Right lobe of liver (tissue), 6 donors: ENCODE measurements at regions not wholly inside any gene's neighbourhood (a gene's known extent, or its start where the extent isn't known, plus 50 kb on each side); places are given as distances from the start of the nearest gene placed in this dataset.

Source experiments
- ATAC-seq, 4 donors: fragments of 200-7000 bp; cut with Tn5 transposase; one replicate each; pipeline ENCODE4 v1.9.1; 2020; ENCODE audit warnings: mild to moderate bottlenecking in 4 of 4, moderate library complexity in 4 of 4
- DNase-seq, 3 donors: peaks; one replicate each; pipeline ENCODE4 v3.0.0-alpha.2; 2020
- H3K27ac ChIP-seq, 3 donors: fragments of 200-600 bp; one replicate each; pipeline ENCODE4 v1.8.0; 2022
- H3K27me3 ChIP-seq, 2 donors: fragments of 200-600 bp; one replicate each; pipeline ENCODE4 v1.8.0; 2022
- H3K36me3 ChIP-seq, 4 donors: fragments of 200-600 bp; sonication (generic) in 1 of 4; one replicate each; pipeline versions ENCODE4 v1.5.1 to v1.8.0; 2017 to 2022; ENCODE audit warnings: control low read depth in 1 of 4
- H3K4me1 ChIP-seq, 4 donors: fragments of 200-600 bp; sonication (generic) in 1 of 4; one replicate each; pipeline versions ENCODE4 v1.5.1 to v1.8.0; 2017 to 2022; ENCODE audit warnings: control low read depth in 1 of 4
- H3K4me3 ChIP-seq, 3 donors: fragments of 200-600 bp; one replicate each; pipeline ENCODE4 v1.8.0; 2022
- H3K9me3 ChIP-seq, 4 donors: fragments of 200-600 bp; sonication (generic) in 1 of 4; one replicate each; pipeline versions ENCODE4 v1.5.1 to v1.8.0; 2017 to 2022; ENCODE audit warnings: control low read depth in 1 of 4
- POLR2A ChIP-seq: fragments of 450-650 bp; IDR thresholded peaks from one replicate; pipeline ENCODE4 v1.6.1; 2017; ENCODE audit warnings: antibody characterized with exemption, mild to moderate bottlenecking
- WGBS: methylation state at CpG from one replicate; pipeline ENCODE4 v1.1.6; 2018; ENCODE audit warnings: low coverage, low lambda C conversion rate; ENCODE audit not compliant: insufficient coverage; ENCODE audit errors: missing lambda C conversion rate; 5-methylcytosine and 5-hydroxymethylcytosine counted together
- intact Hi-C, 2 donors: fragments of 100-400 bp; cut with DNase I; formaldehyde crosslinking; loops; one replicate each; pipeline versions ENCODE4 v1.11.2 to v1.14.1; 2022
- TF ChIP-seq, protein P1 (sequence below), 4 donors: fragments of 200-600 bp in 3 of 4; fragments of 450-650 bp in 1 of 4; IDR thresholded peaks; one replicate each; pipeline versions ENCODE4 v1.5.1 to v1.8.0; 2016 to 2022; ENCODE audit warnings: antibody characterized with exemption in 4 of 4, mild to moderate bottlenecking in 2 of 4
- donor health status: DM: no; HTN: yes; CAD: no.
- donor health status: DM: no; HTN: no; CAD: no.
- donor health status: DM: no; HTN: no; CAD: no.
- donor health status: DM: no; HTN: yes; CAD: no.
- donor health status: DM: no; HTN: yes; CAD: no.

DNA sequence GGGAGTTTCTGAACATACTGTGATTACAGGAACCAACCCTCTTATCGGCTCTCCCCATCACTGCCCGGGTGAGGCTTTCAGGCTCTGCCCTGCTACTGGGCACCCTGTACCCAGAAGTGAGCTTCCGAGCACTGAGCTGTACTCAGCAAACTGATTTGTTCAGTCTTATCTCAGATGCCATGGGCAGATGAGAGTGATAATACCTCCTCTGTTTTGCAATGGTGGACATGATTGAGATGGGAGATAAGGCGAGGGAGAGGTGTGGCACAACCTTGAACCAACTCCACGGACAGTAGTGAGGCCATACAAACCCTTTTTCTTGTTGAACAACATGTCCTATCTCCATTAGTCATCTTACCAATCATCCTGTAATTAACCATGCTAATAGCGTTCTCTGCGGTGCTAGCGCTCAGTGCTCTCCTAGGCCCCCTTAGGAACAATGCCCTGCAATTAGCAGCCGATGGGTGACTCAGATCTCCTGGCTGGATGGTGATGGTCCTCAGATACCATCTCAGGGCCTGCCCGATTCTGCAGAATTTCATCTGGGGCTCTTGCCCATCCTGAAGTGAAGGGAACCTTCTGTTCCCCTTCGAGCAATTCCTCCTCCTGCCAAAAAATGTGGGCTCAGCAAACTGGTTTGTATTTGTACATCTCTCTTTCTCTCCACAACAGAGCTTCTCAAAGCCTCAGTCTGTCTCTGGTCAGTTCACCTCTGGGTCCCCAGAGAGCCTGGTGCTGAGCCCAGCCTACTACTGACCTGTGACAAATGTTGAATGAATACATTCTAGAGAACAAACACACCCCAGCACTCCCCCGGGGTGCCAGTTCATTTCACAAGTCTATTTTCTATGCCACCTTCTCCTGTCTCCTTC lies 139.3 kb upstream of the IRX3 start:
- Histone ChIP-seq H3K27me3 (no peaks in the 10 kb centered on the region), H3K27ac (no peak overlapping the region), H3K4me1 (peaks cover 0 to 63% (median 29%) of the 10 kb centered on the region in 4 donors), H3K4me3 (no peak overlapping the region), H3K36me3 (no peaks in the 10 kb centered on the region), H3K9me3 (no peaks in the 10 kb centered on the region)
- DNase-seq (no peak), ATAC-seq (no peak)
- intact Hi-C loops = no loop called here
- TF ChIP-seq, protein P1, sequence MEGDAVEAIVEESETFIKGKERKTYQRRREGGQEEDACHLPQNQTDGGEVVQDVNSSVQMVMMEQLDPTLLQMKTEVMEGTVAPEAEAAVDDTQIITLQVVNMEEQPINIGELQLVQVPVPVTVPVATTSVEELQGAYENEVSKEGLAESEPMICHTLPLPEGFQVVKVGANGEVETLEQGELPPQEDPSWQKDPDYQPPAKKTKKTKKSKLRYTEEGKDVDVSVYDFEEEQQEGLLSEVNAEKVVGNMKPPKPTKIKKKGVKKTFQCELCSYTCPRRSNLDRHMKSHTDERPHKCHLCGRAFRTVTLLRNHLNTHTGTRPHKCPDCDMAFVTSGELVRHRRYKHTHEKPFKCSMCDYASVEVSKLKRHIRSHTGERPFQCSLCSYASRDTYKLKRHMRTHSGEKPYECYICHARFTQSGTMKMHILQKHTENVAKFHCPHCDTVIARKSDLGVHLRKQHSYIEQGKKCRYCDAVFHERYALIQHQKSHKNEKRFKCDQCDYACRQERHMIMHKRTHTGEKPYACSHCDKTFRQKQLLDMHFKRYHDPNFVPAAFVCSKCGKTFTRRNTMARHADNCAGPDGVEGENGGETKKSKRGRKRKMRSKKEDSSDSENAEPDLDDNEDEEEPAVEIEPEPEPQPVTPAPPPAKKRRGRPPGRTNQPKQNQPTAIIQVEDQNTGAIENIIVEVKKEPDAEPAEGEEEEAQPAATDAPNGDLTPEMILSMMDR (IDR thresholded peaks at IDR 0.05) = no peak
- TF ChIP-seq POLR2A = no peak
- WGBS = 84% methylated on average over 5 of the region's 12 CpGs

DNA sequence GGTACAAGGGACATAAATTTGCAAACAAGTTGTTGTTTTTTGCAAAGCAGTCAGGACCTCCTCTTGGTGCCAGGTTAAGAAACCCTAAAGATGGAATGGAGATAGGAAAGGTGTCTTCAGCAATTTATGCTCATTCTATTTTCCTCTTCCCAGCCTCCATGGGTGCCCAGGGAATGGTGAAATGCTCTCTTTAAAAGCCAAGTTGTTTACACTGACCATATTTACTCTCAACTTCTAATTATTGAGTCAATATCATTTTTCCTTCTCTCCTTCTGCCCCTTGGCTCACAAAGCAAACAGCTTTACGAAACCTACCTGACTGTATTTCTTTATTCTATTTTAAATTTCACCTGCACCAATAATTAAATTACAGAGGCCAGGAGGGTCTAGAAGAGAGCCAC lies 138.5 kb upstream of the IRX3 start:
- H3K36me3 ChIP-seq = no peaks in the 10 kb centered on the region
- H3K4me3 ChIP-seq = no peak overlapping the region
- H3K9me3 ChIP-seq = no peaks in the 10 kb centered on the region
- no peak for DNase-seq
- H3K4me1 ChIP-seq = peaks cover 0 to 61% (median 29%) of the 10 kb centered on the region in 4 donors
- ATAC-seq = no peak
- no peak for TF ChIP-seq POLR2A
- TF ChIP-seq, protein P1 (IDR thresholded peaks at IDR 0.05) = no peak
- intact Hi-C loops = no loop called here
- 67% methylated on average over 1 of the region's 1 CpG for WGBS
- no peak overlapping the region for H3K27ac ChIP-seq
- H3K27me3 ChIP-seq = no peaks in the 10 kb centered on the region

- TF ChIP-seq POLR2A = no peak
- TF ChIP-seq, protein P1 (IDR thresholded peaks at IDR 0.05) = no peak
- peak in 3 of 4 donors; percentile 23 to 40 (median 31) for ATAC-seq
- Histone ChIP-seq H3K9me3 (no peaks in the 10 kb centered on the region), H3K36me3 (no peaks in the 10 kb centered on the region), H3K4me1 (peaks cover 0 to 55% (median 24%) of the 10 kb centered on the region in 4 donors), H3K4me3 (no peak overlapping the region), H3K27ac (peak overlapping the region in 1 of 3 donors; percentile 35), H3K27me3 (no peaks in the 10 kb centered on the region)
- DNase-seq = no peak
- intact Hi-C loops = no loop called here
- WGBS = 20% methylated on average over 5 of the region's 5 CpGs
Measured at GRCh38 chr16:54424043-54424451, 137.5 kb upstream of the IRX3 start.

DNA sequence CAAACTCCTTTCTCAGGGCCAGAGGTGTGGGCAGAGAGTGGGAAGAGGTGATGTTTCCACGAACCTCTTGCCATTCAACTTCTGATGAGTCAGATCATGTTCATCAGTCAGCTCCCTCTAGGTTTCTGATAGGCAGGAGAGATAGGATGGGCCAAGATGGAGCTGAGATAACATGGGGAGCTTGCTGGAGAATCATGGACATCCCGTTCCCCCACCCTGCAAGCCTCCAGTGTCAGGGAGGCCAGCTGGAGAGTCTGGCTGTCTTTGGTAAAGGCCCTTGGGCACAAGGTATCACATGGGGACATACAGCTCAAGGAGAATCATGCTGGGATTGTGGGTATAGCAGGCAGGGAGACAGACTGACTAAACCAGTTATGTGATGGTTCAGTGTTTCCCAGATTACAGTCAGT lies 136.0 kb upstream of the IRX3 start:
- TF ChIP-seq, protein P1 (IDR thresholded peaks at IDR 0.05) = no peak
- TF ChIP-seq POLR2A = no peak
- intact Hi-C loops = no loop called here
- no peaks in the 10 kb centered on the region for H3K9me3 ChIP-seq
- 86% methylated on average over 1 of the region's 2 CpGs for WGBS
- DNase-seq (no peak), ATAC-seq (peak; percentile 2 to 19 (median 12))
- no peaks in the 10 kb centered on the region for H3K27me3 ChIP-seq
- H3K36me3 ChIP-seq = no peaks in the 10 kb centered on the region
- H3K4me1 ChIP-seq = peaks cover 0 to 53% (median 21%) of the 10 kb centered on the region in 4 donors
- H3K27ac ChIP-seq = peak overlapping the region in 2 of 3 donors; percentile 79
- no peak overlapping the region for H3K4me3 ChIP-seq
